ENCODE measurements at regions not wholly inside any gene's neighbourhood (a gene's known extent, or its start where the extent isn't known, plus 50 kb on each side); places are given as distances from the start of the nearest gene placed in this dataset.

GRCh38 chr15:47929138-47929803 is 191.5 kb upstream of the SLC24A5 start:
- no peak overlapping the region for H3K27ac ChIP-seq
- no peak for DNase-seq
- TF ChIP-seq CTCF (IDR thresholded peaks at IDR 0.05) (no peak), POLR2A (IDR thresholded peaks at IDR 0.05) (no peak)
- no peaks in the 10 kb centered on the region for H3K9me3 ChIP-seq
- H3K4me3 ChIP-seq, result no peak overlapping the region
- H3K4me1 ChIP-seq, result no peaks in the 10 kb centered on the region
- H3K36me3 ChIP-seq, result no peaks in the 10 kb centered on the region
- H3K27me3 ChIP-seq, result no peaks in the 10 kb centered on the region

GRCh38 chr15:47932261-47932660 is 188.5 kb upstream of the SLC24A5 start:
- Histone ChIP-seq H3K27me3 (no peaks in the 10 kb centered on the region), H3K4me3 (no peak overlapping the region), H3K36me3 (no peaks in the 10 kb centered on the region), H3K4me1 (no peaks in the 10 kb centered on the region), H3K9me3 (no peaks in the 10 kb centered on the region), H3K27ac (no peak overlapping the region)
- TF ChIP-seq POLR2A (IDR thresholded peaks at IDR 0.05) (no peak), CTCF (IDR thresholded peaks at IDR 0.05) (no peak)
- no peak for DNase-seq

GRCh38 chr15:47932951-47933641 is 187.7 kb upstream of the SLC24A5 start:
- no peak overlapping the region for H3K4me3 ChIP-seq
- no peaks in the 10 kb centered on the region for H3K27me3 ChIP-seq
- no peak for DNase-seq
- H3K27ac ChIP-seq, result no peak overlapping the region
- H3K4me1 ChIP-seq, result no peaks in the 10 kb centered on the region
- H3K9me3 ChIP-seq, result no peaks in the 10 kb centered on the region
- no peaks in the 10 kb centered on the region for H3K36me3 ChIP-seq
- TF ChIP-seq POLR2A (IDR thresholded peaks at IDR 0.05) (no peak), CTCF (IDR thresholded peaks at IDR 0.05) (no peak)

GRCh38 chr15:47933865-47934264 is 186.9 kb upstream of the SLC24A5 start:
- H3K36me3 ChIP-seq, result no peaks in the 10 kb centered on the region
- H3K27me3 ChIP-seq, result no peaks in the 10 kb centered on the region
- no peak overlapping the region for H3K27ac ChIP-seq
- H3K4me1 ChIP-seq, result no peaks in the 10 kb centered on the region
- DNase-seq, result no peak
- no peak overlapping the region for H3K4me3 ChIP-seq
- TF ChIP-seq POLR2A (IDR thresholded peaks at IDR 0.05) (no peak), CTCF (IDR thresholded peaks at IDR 0.05) (no peak)
- no peaks in the 10 kb centered on the region for H3K9me3 ChIP-seq

GRCh38 chr15:47934342-47934741 is 186.4 kb upstream of the SLC24A5 start:
- Histone ChIP-seq H3K4me1 (no peaks in the 10 kb centered on the region), H3K27me3 (no peaks in the 10 kb centered on the region), H3K4me3 (no peak overlapping the region), H3K9me3 (no peaks in the 10 kb centered on the region), H3K27ac (no peak overlapping the region), H3K36me3 (no peaks in the 10 kb centered on the region)
- no peak for DNase-seq
- TF ChIP-seq CTCF (IDR thresholded peaks at IDR 0.05) (no peak), POLR2A (IDR thresholded peaks at IDR 0.05) (no peak)
